ENCODE measurements at regions not wholly inside any gene's neighbourhood (a gene's known extent, or its start where the extent isn't known, plus 50 kb on each side); places are given as distances from the start of the nearest gene placed in this dataset.

- H3K9ac ChIP-seq (ENCODE audit: low read length): no peak overlapping the region
- WGBS (ENCODE audit: insufficient coverage): 90% methylated on average over 8 of the region's 8 CpGs
- ATAC-seq (ENCODE audit: low read depth) (no peak), DNase-seq (no peak)
- Mint-ChIP-seq H3K4me3 (no peak overlapping the region), H3K27me3 (peaks cover 16% of the 10 kb centered on the region), H3K4me1 (no peaks in the 10 kb centered on the region), H3K27ac (no peak overlapping the region), H3K9me3 (ENCODE audit: insufficient read depth) (no peaks in the 10 kb centered on the region)
- H3K4me2 ChIP-seq (replicated peaks; ENCODE audit: low read depth, low read length, poor library complexity, severe bottlenecking): no peak overlapping the region
- no peak for TF ChIP-seq EZH2 (IDR thresholded peaks at IDR 0.05; ENCODE audit: borderline replicate concordance, insufficient read depth, low read depth, low read length, poor library complexity, severe bottlenecking)
- H3K4me1 ChIP-seq (ENCODE audit: control insufficient read depth in 2 of 2, insufficient read depth in 2 of 2, low read length in 2 of 2): no peaks in the 10 kb centered on the region
- no peaks in the 10 kb centered on the region for H4K20me1 ChIP-seq (ENCODE audit: control insufficient read depth, insufficient read depth, low read length, poor library complexity, severe bottlenecking)
- H3K4me3 ChIP-seq (ENCODE audit: control extremely low read depth in 1 of 5, extremely low read depth in 1 of 5, insufficient read depth in 1 of 5, low read depth in 2 of 5, low read length in 4 of 5): no peak overlapping the region
- no peak overlapping the region for H2AFZ ChIP-seq (ENCODE audit: insufficient read depth, low read depth, low read length, poor library complexity, severe bottlenecking)
- H3K36me3 ChIP-seq (replicated peaks in 1 of 2; ENCODE audit: control extremely low read depth in 1 of 2, control insufficient read depth in 1 of 2, extremely low read depth in 1 of 2, insufficient read depth in 2 of 2, low read length in 1 of 2): no peaks in the 10 kb centered on the region
- POLR2A ChIA-PET: no interaction called here
- no peaks in the 10 kb centered on the region for H3K9me3 ChIP-seq (ENCODE audit: control extremely low read depth in 1 of 3, control insufficient read depth in 2 of 3, insufficient read depth in 1 of 3, low read length in 2 of 3)
- intact Hi-C loops (cut with micrococcal nuclease): no loop called here
- H3K79me2 ChIP-seq (ENCODE audit: control insufficient read depth, insufficient read depth, low read length): no peaks in the 10 kb centered on the region
- CTCF ChIA-PET: no interaction called here
- H3K27ac ChIP-seq (ENCODE audit: low read length in 2 of 2): no peak overlapping the region
- H3K27me3 ChIP-seq (replicated peaks in 1 of 4; ENCODE audit: control extremely low read depth in 1 of 4, control insufficient read depth in 3 of 4, insufficient read depth in 4 of 4, low read length in 3 of 4): peaks cover 0 to 8% (median 2%) of the 10 kb centered on the region in 4 experiments
These were observed 88.8 kb upstream of the SHANK2 start for GRCh38 chr11:71341173-71341572.

GRCh38 chr11:71340086-71340606, 87.8 kb upstream of the SHANK2 start:
- ChIA-PET CTCF (no interaction called here), POLR2A (no interaction called here)
- H3K4me1 Mint-ChIP-seq: no peaks in the 10 kb centered on the region
- H3K4me1 ChIP-seq (ENCODE audit: control insufficient read depth in 2 of 2, insufficient read depth in 2 of 2, low read length in 2 of 2): no peaks in the 10 kb centered on the region
- H3K9ac ChIP-seq (ENCODE audit: low read length): no peak overlapping the region
- H3K27ac Mint-ChIP-seq: no peak overlapping the region
- no peak overlapping the region for H3K4me3 ChIP-seq (ENCODE audit: control extremely low read depth in 1 of 5, extremely low read depth in 1 of 5, insufficient read depth in 1 of 5, low read depth in 2 of 5, low read length in 4 of 5)
- WGBS (ENCODE audit: insufficient coverage): 93% methylated on average over 12 of the region's 12 CpGs
- H3K27me3 Mint-ChIP-seq: peaks cover 13% of the 10 kb centered on the region
- no peak overlapping the region for H3K27ac ChIP-seq (ENCODE audit: low read length in 2 of 2)
- no peaks in the 10 kb centered on the region for H3K36me3 ChIP-seq (replicated peaks in 1 of 2; ENCODE audit: control extremely low read depth in 1 of 2, control insufficient read depth in 1 of 2, extremely low read depth in 1 of 2, insufficient read depth in 2 of 2, low read length in 1 of 2)
- H3K27me3 ChIP-seq (replicated peaks in 1 of 4; ENCODE audit: control extremely low read depth in 1 of 4, control insufficient read depth in 3 of 4, insufficient read depth in 4 of 4, low read length in 3 of 4): peaks cover 0 to 8% (median 2%) of the 10 kb centered on the region in 4 experiments
- H3K4me2 ChIP-seq (replicated peaks; ENCODE audit: low read depth, low read length, poor library complexity, severe bottlenecking): no peak overlapping the region
- H4K20me1 ChIP-seq (ENCODE audit: control insufficient read depth, insufficient read depth, low read length, poor library complexity, severe bottlenecking): no peaks in the 10 kb centered on the region
- intact Hi-C loops (cut with micrococcal nuclease): no loop called here
- H2AFZ ChIP-seq (ENCODE audit: insufficient read depth, low read depth, low read length, poor library complexity, severe bottlenecking): no peak overlapping the region
- no peaks in the 10 kb centered on the region for H3K9me3 Mint-ChIP-seq (ENCODE audit: insufficient read depth)
- ATAC-seq (ENCODE audit: low read depth) (no peak), DNase-seq (no peak)
- TF ChIP-seq EZH2 (IDR thresholded peaks at IDR 0.05; ENCODE audit: borderline replicate concordance, insufficient read depth, low read depth, low read length, poor library complexity, severe bottlenecking): no peak
- TF ChIP-seq, protein P1, sequence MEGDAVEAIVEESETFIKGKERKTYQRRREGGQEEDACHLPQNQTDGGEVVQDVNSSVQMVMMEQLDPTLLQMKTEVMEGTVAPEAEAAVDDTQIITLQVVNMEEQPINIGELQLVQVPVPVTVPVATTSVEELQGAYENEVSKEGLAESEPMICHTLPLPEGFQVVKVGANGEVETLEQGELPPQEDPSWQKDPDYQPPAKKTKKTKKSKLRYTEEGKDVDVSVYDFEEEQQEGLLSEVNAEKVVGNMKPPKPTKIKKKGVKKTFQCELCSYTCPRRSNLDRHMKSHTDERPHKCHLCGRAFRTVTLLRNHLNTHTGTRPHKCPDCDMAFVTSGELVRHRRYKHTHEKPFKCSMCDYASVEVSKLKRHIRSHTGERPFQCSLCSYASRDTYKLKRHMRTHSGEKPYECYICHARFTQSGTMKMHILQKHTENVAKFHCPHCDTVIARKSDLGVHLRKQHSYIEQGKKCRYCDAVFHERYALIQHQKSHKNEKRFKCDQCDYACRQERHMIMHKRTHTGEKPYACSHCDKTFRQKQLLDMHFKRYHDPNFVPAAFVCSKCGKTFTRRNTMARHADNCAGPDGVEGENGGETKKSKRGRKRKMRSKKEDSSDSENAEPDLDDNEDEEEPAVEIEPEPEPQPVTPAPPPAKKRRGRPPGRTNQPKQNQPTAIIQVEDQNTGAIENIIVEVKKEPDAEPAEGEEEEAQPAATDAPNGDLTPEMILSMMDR (IDR thresholded peaks at IDR 0.05): no peak
- H3K4me3 Mint-ChIP-seq: no peak overlapping the region
- peaks cover 0 to 5% (median 0%) of the 10 kb centered on the region in 3 donors for H3K9me3 ChIP-seq (ENCODE audit: control extremely low read depth in 1 of 3, control insufficient read depth in 2 of 3, insufficient read depth in 1 of 3, low read length in 2 of 3)
- no peaks in the 10 kb centered on the region for H3K79me2 ChIP-seq (ENCODE audit: control insufficient read depth, insufficient read depth, low read length)

All from B cell (primary cell).